Karpas-422 (cell line): ENCODE measurements at regions not wholly inside any gene's neighbourhood (a gene's known extent, or its start where the extent isn't known, plus 50 kb on each side); places are given as distances from the start of the nearest gene placed in this dataset.

Experiments
- DNase-seq: peaks from one replicate; pipeline ENCODE4 v3.0.0-alpha.2; 2015
- H2AFZ ChIP-seq: fragments of 200-600 bp; sonication (generic); 2 replicates; pipeline ENCODE4 v1.6.1; 2014; ENCODE audit warnings: antibody characterized with exemption, low read length, mixed read lengths
- H3K27ac ChIP-seq: fragments of 200-600 bp; sonication (generic); 2 replicates; pipeline ENCODE4 v1.5.1; 2014; ENCODE audit warnings: mild to moderate bottlenecking, low read length, moderate library complexity
- H3K27me3 ChIP-seq: fragments of 200-600 bp; sonication (generic); 2 replicates; pipeline ENCODE4 v1.6.1; 2014; ENCODE audit warnings: low read length, mixed read lengths
- H3K36me3 ChIP-seq: fragments of 200-600 bp; sonication (generic); 2 replicates; pipeline ENCODE4 v1.6.1; 2014; ENCODE audit warnings: low read length, mixed read lengths; ENCODE audit not compliant: insufficient read depth
- H3K4me1 ChIP-seq: fragments of 200-600 bp; sonication (generic); 2 replicates; pipeline ENCODE4 v1.6.1; 2014; ENCODE audit warnings: mild to moderate bottlenecking, low read length, mixed read lengths
- H3K4me2 ChIP-seq: fragments of 200-600 bp; sonication (generic); 2 replicates; pipeline ENCODE4 v1.6.1; 2014; ENCODE audit warnings: low read length, low read depth, mild to moderate bottlenecking; ENCODE audit not compliant: poor library complexity, severe bottlenecking
- H3K4me3 ChIP-seq: fragments of 200-600 bp; sonication (generic); 2 replicates; pipeline ENCODE4 v1.5.1; 2014; ENCODE audit warnings: mild to moderate bottlenecking, antibody characterized with exemption, low read length, mixed read lengths
- H3K79me2 ChIP-seq: fragments of 200-600 bp; sonication (generic); 2 replicates; pipeline ENCODE4 v1.6.1; 2014; ENCODE audit warnings: mild to moderate bottlenecking, low read length, mixed read lengths
- H3K9ac ChIP-seq: fragments of 200-600 bp; sonication (generic); 2 replicates; pipeline ENCODE4 v1.6.0; 2014; ENCODE audit warnings: low read length
- H3K9me2 ChIP-seq: fragments of 200-600 bp; sonication (generic), shearing (Covaris generic); replicated peaks from 2 replicates; pipeline ENCODE4 v1.6.0; 2014; ENCODE audit warnings: mild to moderate bottlenecking, low read length, moderate library complexity; ENCODE audit not compliant: insufficient read depth
- H3K9me3 ChIP-seq: fragments of 300-700, 200-600 bp; sonication (generic); 2 replicates; pipeline ENCODE4 v1.6.1; 2014; ENCODE audit warnings: low read length, mixed read lengths
- H4K20me1 ChIP-seq: fragments of 200-600 bp; sonication (generic); 2 replicates; pipeline ENCODE4 v1.6.1; 2014; ENCODE audit warnings: mild to moderate bottlenecking, antibody characterized with exemption, low read length, low read depth; ENCODE audit not compliant: insufficient read depth

DNA sequence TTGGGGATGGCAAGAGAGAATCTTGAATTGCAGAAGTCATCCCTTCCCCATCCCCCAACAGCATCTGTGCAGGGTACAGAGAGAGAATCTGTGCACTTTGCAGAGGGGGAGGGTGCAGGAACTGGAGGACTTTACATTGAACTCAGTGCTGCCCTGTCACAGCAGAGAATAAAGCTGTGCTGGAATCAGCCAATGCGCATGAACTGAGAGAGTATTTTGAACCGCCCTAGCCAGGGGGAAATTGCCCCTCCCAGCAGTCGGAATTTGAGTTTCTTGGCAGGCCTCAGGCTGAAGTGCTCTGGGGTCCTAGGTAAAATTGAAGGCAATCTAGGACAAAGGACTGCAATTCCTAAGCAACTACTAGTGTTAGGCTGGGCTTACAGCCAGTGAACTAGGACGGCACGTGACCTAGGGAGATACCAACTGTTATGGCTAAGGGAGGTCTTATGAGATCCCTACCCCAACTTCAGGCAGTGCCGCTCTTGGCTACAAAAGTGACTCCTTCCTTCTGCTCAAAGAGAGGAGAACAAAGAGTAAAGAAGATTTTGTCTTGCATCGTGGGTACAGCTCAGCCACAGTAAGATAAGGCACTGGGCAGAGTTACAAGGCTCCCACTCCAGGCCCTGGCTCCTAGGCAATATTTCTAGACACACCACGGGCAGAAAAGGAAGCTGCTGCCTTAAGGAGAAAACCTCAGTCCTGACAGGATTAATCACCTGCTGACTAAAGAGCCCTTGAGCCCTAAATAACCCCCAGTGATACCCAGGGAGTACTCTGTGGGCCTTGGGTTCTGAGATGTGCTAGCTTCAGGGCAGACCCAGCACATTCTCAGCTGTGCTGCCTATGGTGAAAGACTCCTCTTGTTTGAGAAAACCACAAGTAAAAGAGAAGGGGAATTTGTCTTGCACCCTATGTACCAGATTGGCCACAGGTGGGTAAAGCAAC, 300.5 kb upstream of the ALCAM start:
- no peaks in the 10 kb centered on the region for H3K9me3 ChIP-seq
- H3K4me2 ChIP-seq = no peak overlapping the region
- no peak overlapping the region for H3K9ac ChIP-seq
- no peak overlapping the region for H3K27ac ChIP-seq
- 0 out of 2 replicates have a peak, but pooled peaks cover 5% of the 10 kb centered on the region for H3K9me2 ChIP-seq
- H3K4me3 ChIP-seq = no peak overlapping the region
- no peaks in the 10 kb centered on the region for H3K27me3 ChIP-seq
- H3K79me2 ChIP-seq = no peaks in the 10 kb centered on the region
- no peak overlapping the region for H2AFZ ChIP-seq
- H3K4me1 ChIP-seq = no peaks in the 10 kb centered on the region
- no peaks in the 10 kb centered on the region for H4K20me1 ChIP-seq
- H3K36me3 ChIP-seq = no peaks in the 10 kb centered on the region
- DNase-seq = no peak

DNA sequence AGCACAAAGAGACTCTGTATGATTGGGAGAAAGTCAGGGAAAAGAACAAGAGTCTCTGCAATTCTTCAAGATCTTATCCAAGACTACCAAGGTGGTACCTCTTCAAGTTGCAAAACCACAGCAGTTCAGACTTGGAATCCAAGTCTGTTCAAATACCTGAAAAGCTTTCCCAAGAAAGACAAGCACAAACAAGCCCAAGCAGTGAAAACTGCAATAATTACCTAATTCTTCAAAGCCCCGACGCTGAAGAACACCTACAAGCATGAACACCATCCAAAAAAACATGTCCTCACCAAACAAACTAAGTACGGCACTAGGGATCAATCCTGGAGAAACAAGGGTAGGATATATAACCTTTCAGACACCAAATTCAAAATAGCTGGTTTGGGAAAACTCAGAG, 299.3 kb upstream of the ALCAM start:
- Histone ChIP-seq H3K4me1 (no peaks in the 10 kb centered on the region), H3K79me2 (no peaks in the 10 kb centered on the region), H3K9me2 (0 out of 2 replicates have a peak, but pooled peaks cover 5% of the 10 kb centered on the region), H3K4me3 (no peak overlapping the region), H3K9me3 (no peaks in the 10 kb centered on the region), H3K27me3 (no peaks in the 10 kb centered on the region), H4K20me1 (no peaks in the 10 kb centered on the region), H3K36me3 (no peaks in the 10 kb centered on the region), H2AFZ (no peak overlapping the region), H3K27ac (no peak overlapping the region), H3K9ac (no peak overlapping the region), H3K4me2 (no peak overlapping the region)
- no peak for DNase-seq

DNA sequence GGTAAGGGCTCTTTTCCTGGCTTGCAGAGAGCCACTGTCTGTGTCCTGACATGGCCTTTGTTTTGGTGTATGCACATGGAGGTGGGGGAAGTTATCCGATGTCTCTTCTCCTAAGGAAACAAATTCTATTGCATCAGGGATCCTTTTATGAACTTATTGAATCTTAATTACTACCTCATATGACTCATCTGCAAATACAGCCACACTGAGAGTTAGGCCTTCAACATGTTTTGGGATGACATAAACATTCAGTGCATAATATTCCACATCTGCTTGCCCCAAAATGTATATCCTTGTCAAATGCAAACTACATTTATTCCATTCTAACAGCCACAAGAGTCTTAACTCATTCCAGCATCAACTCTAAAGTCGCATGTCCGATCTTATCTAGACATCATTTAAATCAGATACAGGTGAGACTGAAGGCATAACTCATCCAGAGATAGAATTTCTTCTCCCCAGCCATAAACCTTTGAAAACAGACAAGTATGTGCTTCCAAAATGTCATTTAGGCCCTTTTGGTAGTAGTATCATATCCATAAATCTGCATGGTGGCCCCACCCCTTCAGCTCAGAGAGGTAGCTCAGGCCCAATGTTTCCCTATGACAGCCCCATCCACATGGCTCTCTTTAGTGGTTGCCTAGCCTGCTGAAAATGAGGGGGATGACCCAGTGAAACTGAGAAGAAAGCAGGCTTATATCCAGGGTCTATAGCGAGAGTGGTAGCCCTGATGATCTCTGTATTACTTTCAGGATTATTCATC, 289.5 kb upstream of the ALCAM start:
- no peaks in the 10 kb centered on the region for H3K79me2 ChIP-seq
- no peaks in the 10 kb centered on the region for H4K20me1 ChIP-seq
- H3K36me3 ChIP-seq = no peaks in the 10 kb centered on the region
- H3K4me3 ChIP-seq = no peak overlapping the region
- no peak overlapping the region for H2AFZ ChIP-seq
- no peaks in the 10 kb centered on the region for H3K9me2 ChIP-seq
- no peak overlapping the region for H3K27ac ChIP-seq
- no peaks in the 10 kb centered on the region for H3K9me3 ChIP-seq
- DNase-seq = no peak
- no peak overlapping the region for H3K4me2 ChIP-seq
- H3K4me1 ChIP-seq = no peaks in the 10 kb centered on the region
- no peak overlapping the region for H3K9ac ChIP-seq
- H3K27me3 ChIP-seq = no peaks in the 10 kb centered on the region

DNA sequence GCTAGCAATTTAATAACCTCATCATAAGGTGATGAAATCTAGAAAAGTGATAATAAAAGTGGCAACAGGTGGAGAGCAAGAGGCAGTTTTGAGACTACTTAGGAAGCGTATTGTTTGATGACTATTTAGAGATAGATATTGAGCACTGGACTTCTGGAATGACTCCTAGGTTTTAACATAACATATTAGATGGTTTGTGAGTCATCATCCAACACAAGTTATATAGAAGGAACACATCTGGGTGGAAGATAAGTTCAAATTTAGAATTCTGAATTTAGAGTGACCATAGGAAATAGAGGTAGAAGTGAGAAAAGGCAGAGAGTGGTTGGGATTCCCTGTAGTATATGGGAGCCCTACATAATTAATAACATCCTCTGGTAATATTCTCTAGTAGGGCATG, 282.8 kb upstream of the ALCAM start:
- H3K27me3 ChIP-seq = no peaks in the 10 kb centered on the region
- no peaks in the 10 kb centered on the region for H4K20me1 ChIP-seq
- no peaks in the 10 kb centered on the region for H3K9me3 ChIP-seq
- H3K4me2 ChIP-seq = no peak overlapping the region
- no peaks in the 10 kb centered on the region for H3K4me1 ChIP-seq
- no peak for DNase-seq
- no peaks in the 10 kb centered on the region for H3K79me2 ChIP-seq
- H3K4me3 ChIP-seq = no peak overlapping the region
- H3K9ac ChIP-seq = no peak overlapping the region
- no peaks in the 10 kb centered on the region for H3K36me3 ChIP-seq
- no peak overlapping the region for H3K27ac ChIP-seq
- no peak overlapping the region for H2AFZ ChIP-seq
- H3K9me2 ChIP-seq = no peaks in the 10 kb centered on the region

DNA sequence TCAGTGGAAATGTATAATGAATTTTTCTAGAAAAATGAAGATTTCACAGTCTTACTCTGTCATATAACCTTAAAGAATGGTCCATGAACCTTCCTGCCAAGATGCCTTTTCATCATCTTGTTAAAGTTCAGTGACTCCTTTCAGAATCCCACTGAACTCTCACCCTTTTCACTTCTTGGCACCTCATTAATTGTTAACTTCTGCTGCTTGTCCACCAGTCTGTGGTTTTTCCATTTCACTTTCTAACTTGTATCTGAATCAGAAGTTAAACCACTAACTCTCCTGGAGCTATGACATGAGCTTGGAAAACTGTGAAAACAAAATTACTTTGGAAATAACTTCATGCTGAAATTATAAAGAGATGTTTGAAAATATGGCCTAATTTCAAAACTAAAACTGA, 281.2 kb upstream of the ALCAM start:
- no peaks in the 10 kb centered on the region for H3K79me2 ChIP-seq
- no peaks in the 10 kb centered on the region for H3K9me2 ChIP-seq
- no peak overlapping the region for H3K27ac ChIP-seq
- H3K4me3 ChIP-seq = no peak overlapping the region
- H3K4me2 ChIP-seq = no peak overlapping the region
- no peaks in the 10 kb centered on the region for H3K9me3 ChIP-seq
- no peaks in the 10 kb centered on the region for H3K36me3 ChIP-seq
- no peaks in the 10 kb centered on the region for H4K20me1 ChIP-seq
- no peak overlapping the region for H3K9ac ChIP-seq
- no peak for DNase-seq
- no peak overlapping the region for H2AFZ ChIP-seq
- no peaks in the 10 kb centered on the region for H3K27me3 ChIP-seq
- H3K4me1 ChIP-seq = no peaks in the 10 kb centered on the region

DNA sequence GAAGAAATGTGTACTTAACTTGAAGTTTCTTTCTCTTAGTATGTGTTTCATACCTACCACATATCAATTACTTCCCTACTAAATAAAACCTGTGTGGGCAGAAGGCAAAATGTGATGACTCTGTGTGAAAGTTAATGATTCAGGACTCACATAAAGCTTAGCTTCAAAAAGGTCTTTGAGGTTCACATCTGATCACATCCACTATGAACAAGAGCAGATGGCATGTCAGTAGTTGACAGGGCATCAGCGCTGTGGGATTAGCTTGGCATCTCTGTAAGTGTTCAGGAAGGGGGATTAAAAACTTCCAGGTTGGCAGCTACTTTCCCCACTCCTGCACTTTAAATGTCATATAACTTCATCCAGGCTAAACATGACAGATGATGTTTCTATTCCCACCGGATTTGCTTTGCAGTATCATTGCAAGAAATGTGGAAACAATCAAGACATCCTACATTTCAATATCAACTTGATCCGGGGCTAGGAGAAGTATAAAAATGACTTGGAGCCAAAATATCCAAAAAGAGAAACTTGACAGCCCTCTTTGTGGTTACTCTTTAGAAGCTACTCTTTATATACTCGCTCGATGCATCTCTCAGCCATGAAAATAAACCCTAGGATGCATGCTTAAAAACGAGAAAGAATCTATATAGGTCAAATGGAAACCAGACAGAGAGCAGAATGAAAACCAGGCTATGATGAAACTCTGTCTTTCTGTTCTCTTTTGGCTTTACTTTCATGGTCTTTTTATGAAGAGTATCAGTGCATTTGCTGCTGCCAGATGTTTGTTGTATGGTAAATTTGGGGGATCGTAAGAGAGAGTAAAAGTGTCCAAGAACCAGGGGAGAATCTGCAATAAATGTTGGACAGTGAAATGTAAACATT, 273.1 kb upstream of the ALCAM start:
- Histone ChIP-seq H3K9ac (no peak overlapping the region), H3K79me2 (no peaks in the 10 kb centered on the region), H3K9me2 (no peaks in the 10 kb centered on the region), H3K36me3 (no peaks in the 10 kb centered on the region), H3K4me3 (no peak overlapping the region), H2AFZ (no peak overlapping the region), H3K4me1 (no peaks in the 10 kb centered on the region), H3K9me3 (no peaks in the 10 kb centered on the region), H3K27me3 (no peaks in the 10 kb centered on the region), H3K4me2 (no peak overlapping the region), H4K20me1 (no peaks in the 10 kb centered on the region), H3K27ac (no peak overlapping the region)
- no peak for DNase-seq

DNA sequence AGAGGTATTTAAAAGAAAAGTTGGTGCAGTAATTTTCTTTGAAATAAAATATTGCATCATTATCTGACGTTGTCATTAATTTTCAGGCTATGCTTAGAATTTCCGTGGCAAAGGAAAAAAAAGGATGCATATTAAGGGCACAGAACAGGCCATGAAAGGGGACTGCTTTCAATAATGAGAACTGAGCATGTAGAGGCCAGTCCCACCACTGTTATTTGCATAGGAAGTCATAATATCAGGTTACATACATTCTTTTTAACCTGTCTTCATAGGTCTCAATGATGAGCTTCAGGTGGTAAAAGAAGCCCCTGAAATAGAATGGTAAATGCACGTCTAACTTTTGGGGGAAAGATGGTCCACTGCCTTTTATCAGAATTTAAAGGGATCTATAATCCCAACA, 272.1 kb upstream of the ALCAM start:
- H3K27me3 ChIP-seq = no peaks in the 10 kb centered on the region
- DNase-seq = no peak
- no peak overlapping the region for H3K27ac ChIP-seq
- no peaks in the 10 kb centered on the region for H3K4me1 ChIP-seq
- H3K79me2 ChIP-seq = no peaks in the 10 kb centered on the region
- no peak overlapping the region for H3K9ac ChIP-seq
- H3K9me2 ChIP-seq = no peaks in the 10 kb centered on the region
- H3K4me2 ChIP-seq = no peak overlapping the region
- H3K4me3 ChIP-seq = no peak overlapping the region
- no peaks in the 10 kb centered on the region for H4K20me1 ChIP-seq
- H3K36me3 ChIP-seq = no peaks in the 10 kb centered on the region
- no peak overlapping the region for H2AFZ ChIP-seq
- H3K9me3 ChIP-seq = no peaks in the 10 kb centered on the region

DNA sequence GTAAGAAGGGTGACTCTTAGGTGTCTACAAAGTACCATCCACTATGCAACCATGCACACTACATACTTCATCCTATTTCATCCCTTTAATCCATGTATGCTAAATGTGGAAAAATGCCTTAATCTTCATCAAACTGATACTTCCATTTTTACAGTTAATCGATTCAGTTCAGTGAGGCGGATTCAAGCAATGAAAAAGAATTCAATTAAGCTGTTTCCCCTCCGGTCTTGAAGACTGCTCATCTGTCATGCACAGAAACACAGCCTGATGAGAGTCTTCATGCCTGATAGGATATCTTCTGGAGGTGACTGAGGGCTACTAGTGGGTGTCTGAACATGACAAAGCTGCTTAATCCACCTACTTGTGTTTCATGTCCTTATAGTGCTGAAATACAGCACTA, 270.6 kb upstream of the ALCAM start:
- Histone ChIP-seq H3K9me3 (no peaks in the 10 kb centered on the region), H3K27me3 (no peaks in the 10 kb centered on the region), H3K4me3 (no peak overlapping the region), H3K4me1 (no peaks in the 10 kb centered on the region), H3K36me3 (no peaks in the 10 kb centered on the region), H3K9me2 (no peaks in the 10 kb centered on the region), H3K27ac (no peak overlapping the region), H3K4me2 (no peak overlapping the region), H3K79me2 (no peaks in the 10 kb centered on the region), H3K9ac (no peak overlapping the region), H2AFZ (no peak overlapping the region), H4K20me1 (no peaks in the 10 kb centered on the region)
- no peak for DNase-seq
